DMS 273 (cell line): ENCODE measurements at regions not wholly inside any gene's neighbourhood (a gene's known extent, or its start where the extent isn't known, plus 50 kb on each side); places are given as distances from the start of the nearest gene placed in this dataset.

ENCODE experiments used
- DNase-seq: peaks from one replicate; lab custom pipeline; 2025; ENCODE audit not compliant: unreplicated experiment; lab: John Stamatoyannopoulos, UW

DNA sequence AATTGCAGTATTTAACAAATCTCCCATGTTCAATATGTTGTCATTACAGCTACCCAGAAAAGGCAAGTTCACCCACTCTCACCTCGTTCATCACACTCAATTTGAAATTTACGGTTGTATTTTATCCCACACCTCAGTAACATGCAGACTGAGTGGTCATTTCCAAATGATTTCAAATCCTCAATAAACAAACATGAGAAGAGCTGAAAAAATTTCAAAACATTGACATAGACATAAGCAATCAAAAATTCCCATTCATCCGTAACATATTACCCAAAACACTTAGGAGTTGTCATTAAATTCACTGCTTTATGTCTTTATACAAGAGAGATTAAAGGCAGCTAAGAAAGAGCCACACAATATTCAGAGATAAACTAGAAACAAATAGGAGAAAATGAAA, 61.7 kb upstream of the NEBL start:
- no peak for DNase-seq

GRCh38 chr10:20958225-20958624, 61.1 kb upstream of the NEBL start:
- no peak for DNase-seq

DNA sequence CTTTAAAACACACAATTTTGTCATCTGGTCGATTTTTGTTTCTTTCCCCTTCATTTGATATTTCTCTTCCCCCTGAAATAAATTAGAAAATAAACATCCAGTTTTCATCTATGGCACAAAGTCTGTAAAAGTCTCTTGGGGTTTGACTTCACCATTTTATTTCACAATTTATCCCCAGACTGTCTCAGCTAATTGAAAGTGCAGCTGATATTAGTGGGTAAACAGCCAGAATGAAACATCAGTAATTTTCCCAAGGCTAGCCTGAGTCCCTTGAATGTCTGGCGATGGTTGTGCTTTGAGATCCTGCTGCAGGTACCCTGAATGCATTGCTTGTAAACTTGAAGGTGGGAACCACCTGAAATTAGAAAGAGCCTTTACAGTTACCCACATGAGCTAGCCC, 60.6 kb upstream of the NEBL start:
- DNase-seq: no peak

- DNase-seq: no peak
Observed at GRCh38 chr10:20956843-20957242, 59.7 kb upstream of the NEBL start.

DNA sequence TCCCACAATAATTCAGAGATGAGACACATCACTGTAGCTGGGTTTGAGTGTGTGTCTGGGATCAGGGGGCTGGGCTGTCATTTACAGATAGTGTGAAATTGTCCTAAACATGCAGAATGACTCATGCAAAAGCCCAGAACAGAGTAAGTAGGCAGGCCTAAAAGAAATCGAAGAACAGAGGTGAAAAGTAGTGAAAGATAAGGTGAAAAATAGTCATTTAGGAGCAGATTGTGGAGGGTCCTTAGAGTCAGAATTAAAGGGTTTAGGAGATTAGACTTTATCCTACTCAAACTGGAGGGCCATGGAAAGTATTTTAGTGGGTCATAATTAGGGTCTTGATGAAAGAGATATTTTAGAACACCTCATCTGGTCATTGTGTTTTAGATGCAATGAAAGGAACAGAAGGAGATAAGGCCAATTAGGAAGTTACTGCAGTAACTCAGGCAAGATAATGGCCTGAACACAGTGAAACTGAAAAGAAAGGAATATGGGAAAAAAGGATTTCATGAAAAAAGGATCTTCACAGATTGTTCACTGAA, 58.3 kb upstream of the NEBL start:
- no peak for DNase-seq

- no peak for DNase-seq
Observed at GRCh38 chr10:20954519-20954918, 57.4 kb upstream of the NEBL start.

DNA sequence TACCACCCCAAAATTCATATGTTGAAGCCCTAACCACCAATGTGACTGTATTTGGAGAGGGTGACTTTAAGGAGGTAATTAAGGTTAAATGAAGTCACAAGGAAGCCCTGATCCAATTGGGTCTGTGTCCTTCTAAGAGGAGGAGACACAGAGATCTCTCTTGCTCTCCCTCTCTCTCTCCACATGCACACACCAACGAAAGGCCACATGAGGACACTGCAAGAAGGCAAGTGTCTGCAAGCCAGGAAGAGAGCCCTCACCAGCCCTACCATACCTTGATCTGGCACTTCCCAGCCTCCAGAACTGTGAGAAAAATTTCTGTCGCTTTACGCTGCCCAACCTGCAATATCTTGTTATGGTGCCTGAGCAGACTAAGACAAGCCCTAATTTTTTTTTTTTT, 56.0 kb upstream of the NEBL start:
- no peak for DNase-seq

DNA sequence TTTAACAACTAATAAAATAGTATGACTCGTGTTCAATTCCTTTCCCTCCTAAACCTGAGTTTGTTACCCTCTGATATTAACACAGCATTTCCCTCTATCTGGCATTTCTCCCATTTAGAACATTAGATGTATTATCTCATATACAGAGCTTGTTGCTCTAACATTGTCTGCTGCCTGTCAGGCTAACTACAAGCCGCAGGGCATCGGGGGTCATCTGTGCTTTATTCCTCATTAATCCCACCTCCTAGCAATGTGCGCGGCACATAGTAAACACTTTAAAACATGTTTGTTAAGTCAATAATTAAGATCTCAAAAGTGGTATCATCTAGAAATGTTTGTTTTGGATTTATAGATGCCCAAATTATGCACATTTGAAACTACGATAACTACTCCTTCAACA, 52.9 kb upstream of the NEBL start:
- DNase-seq: no peak

- DNase-seq: no peak
Observed at GRCh38 chr10:20948686-20949327, 51.7 kb upstream of the NEBL start.
